Erythroblast (primary cell): ENCODE measurements at regions not wholly inside any gene's neighbourhood (a gene's known extent, or its start where the extent isn't known, plus 50 kb on each side); places are given as distances from the start of the nearest gene placed in this dataset.

Source experiments
- GATA1 ChIP-seq: IDR thresholded peaks from 2 replicates; pipeline ENCODE4 v1.6.1; 2011; ENCODE audit warnings: low read depth, mild to moderate bottlenecking, control low read depth, low read length, moderate library complexity
- POLR2A ChIP-seq: IDR thresholded peaks from 2 replicates; pipeline ENCODE4 v1.6.1; 2011; ENCODE audit warnings: mild to moderate bottlenecking, low read length

- TF ChIP-seq POLR2A, result no peak
- no peak for TF ChIP-seq GATA1
Measured at GRCh38 chrX:140920416-140920815, 82.0 kb upstream of the SPANXB1 start.
